ENCODE measurements at regions not wholly inside any gene's neighbourhood (a gene's known extent, or its start where the extent isn't known, plus 50 kb on each side); places are given as distances from the start of the nearest gene placed in this dataset.

GRCh38 chr18:29459972-29460371 lies 1283.0 kb upstream of the CDH2 start:
- Histone ChIP-seq H3K27ac (ENCODE audit: low read depth, low read length, severe bottlenecking) (no peak overlapping the region), H3K4me3 (ENCODE audit: extremely low read depth, insufficient read depth, low read length, poor library complexity, severe bottlenecking) (no peak overlapping the region), H3K4me1 (ENCODE audit: control insufficient read depth, insufficient read depth, low read length, poor library complexity, severe bottlenecking) (no peaks in the 10 kb centered on the region), H3K9me3 (ENCODE audit: control insufficient read depth, low read length) (no peaks in the 10 kb centered on the region), H3K36me3 (ENCODE audit: control insufficient read depth, insufficient read depth, low read length) (no peaks in the 10 kb centered on the region)

- Histone ChIP-seq H3K9me3 (ENCODE audit: control insufficient read depth, low read length) (no peaks in the 10 kb centered on the region), H3K4me1 (ENCODE audit: control insufficient read depth, insufficient read depth, low read length, poor library complexity, severe bottlenecking) (no peaks in the 10 kb centered on the region), H3K36me3 (ENCODE audit: control insufficient read depth, insufficient read depth, low read length) (no peaks in the 10 kb centered on the region), H3K27ac (ENCODE audit: low read depth, low read length, severe bottlenecking) (no peak overlapping the region), H3K4me3 (ENCODE audit: extremely low read depth, insufficient read depth, low read length, poor library complexity, severe bottlenecking) (no peak overlapping the region)
- whole genome bisulfite sequencing, 2 experiments (ENCODE audit: insufficient coverage in 2 of 2): 88 to 100% methylated on average over 3 of the region's 4 CpGs
Observed at GRCh38 chr18:29457316-29457889, 1280.5 kb upstream of the CDH2 start.

DNA sequence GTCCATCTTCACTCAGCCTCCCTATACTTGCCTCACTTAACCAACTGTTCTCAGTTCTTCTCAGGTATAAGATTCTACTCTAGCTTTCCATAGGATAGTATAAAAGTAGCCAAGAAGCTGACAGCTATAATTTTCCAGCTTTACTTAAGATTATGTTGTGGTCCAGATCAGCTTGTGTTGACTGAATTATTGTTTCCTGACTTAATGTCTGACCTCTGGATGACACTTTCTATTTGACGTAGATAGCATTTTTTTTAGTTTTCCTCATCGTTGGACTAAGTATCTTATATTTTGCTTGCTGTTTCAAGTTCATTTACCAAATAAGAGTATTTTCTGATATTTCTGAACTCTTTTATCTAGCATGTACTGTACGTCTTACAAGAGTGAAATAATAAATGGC lies 1272.5 kb upstream of the CDH2 start:
- no peak overlapping the region for H3K4me3 ChIP-seq (ENCODE audit: extremely low read depth, insufficient read depth, low read length, poor library complexity, severe bottlenecking)
- H3K4me1 ChIP-seq (ENCODE audit: control insufficient read depth, insufficient read depth, low read length, poor library complexity, severe bottlenecking): no peaks in the 10 kb centered on the region

DNA sequence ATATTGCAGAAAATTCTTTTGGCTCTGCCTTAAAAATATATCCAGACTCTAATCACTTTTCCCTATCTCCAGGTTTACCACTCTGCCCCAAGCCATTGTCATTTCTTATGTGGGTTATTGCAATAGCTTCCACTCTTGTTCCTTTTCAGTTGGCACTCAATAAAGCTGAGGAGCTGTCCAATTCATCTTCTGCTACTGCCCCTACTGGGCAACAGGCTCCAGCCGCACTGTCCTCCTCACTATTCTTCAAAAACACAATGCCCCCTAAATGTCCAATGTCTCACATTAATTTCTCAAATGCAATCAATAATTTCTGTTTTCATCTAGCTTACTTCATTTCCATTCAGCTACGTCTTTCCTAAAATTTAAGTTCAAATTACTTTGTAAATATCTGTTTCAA lies 1262.5 kb upstream of the CDH2 start:
- Histone ChIP-seq H3K4me3 (ENCODE audit: extremely low read depth, insufficient read depth, low read length, poor library complexity, severe bottlenecking) (no peak overlapping the region), H3K36me3 (ENCODE audit: control insufficient read depth, insufficient read depth, low read length) (no peaks in the 10 kb centered on the region), H3K4me1 (ENCODE audit: control insufficient read depth, insufficient read depth, low read length, poor library complexity, severe bottlenecking) (no peaks in the 10 kb centered on the region), H3K27ac (ENCODE audit: low read depth, low read length, severe bottlenecking) (no peak overlapping the region), H3K9me3 (ENCODE audit: control insufficient read depth, low read length) (no peaks in the 10 kb centered on the region)
- 86 to 89% methylated on average over 2 of the region's 2 CpGs for WGBS, 2 experiments (ENCODE audit: insufficient coverage in 2 of 2)

More for the DNA sequence above, 1272.5 kb upstream of the CDH2 start:
- Histone ChIP-seq H3K9me3 (ENCODE audit: control insufficient read depth, low read length) (no peaks in the 10 kb centered on the region), H3K27ac (ENCODE audit: low read depth, low read length, severe bottlenecking) (no peak overlapping the region), H3K36me3 (ENCODE audit: control insufficient read depth, insufficient read depth, low read length) (no peaks in the 10 kb centered on the region)
- WGBS, 2 experiments (ENCODE audit: insufficient coverage in 2 of 2): no CpG with 5 or more reads among the region's 3 CpGs

DNA sequence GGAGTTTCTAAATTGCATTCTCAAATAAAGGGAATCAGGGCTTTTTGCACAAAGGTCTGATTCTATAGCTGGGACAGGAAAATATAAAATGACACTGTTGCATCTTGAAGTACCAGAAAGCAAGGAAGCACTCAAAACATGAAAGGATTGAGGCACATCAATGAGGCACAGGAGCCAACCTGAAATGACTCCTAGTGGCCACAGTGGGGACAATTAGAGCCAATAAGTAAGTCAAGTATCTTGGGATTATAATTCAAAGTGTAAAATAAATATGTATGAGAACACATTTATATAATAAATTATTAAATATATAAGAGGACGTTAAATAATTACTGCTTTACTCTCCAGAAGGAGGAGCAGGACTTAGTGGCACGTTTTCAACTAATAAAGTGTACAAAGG lies 1259.5 kb upstream of the CDH2 start:
- H3K27ac ChIP-seq (ENCODE audit: low read depth, low read length, severe bottlenecking): no peak overlapping the region
- no CpG with 5 or more reads among the region's 2 CpGs for WGBS, 2 experiments (ENCODE audit: insufficient coverage in 2 of 2)
- H3K9me3 ChIP-seq (ENCODE audit: control insufficient read depth, low read length): no peaks in the 10 kb centered on the region
- H3K4me3 ChIP-seq (ENCODE audit: extremely low read depth, insufficient read depth, low read length, poor library complexity, severe bottlenecking): no peak overlapping the region
- no peaks in the 10 kb centered on the region for H3K36me3 ChIP-seq (ENCODE audit: control insufficient read depth, insufficient read depth, low read length)
- H3K4me1 ChIP-seq (ENCODE audit: control insufficient read depth, insufficient read depth, low read length, poor library complexity, severe bottlenecking): no peaks in the 10 kb centered on the region

GRCh38 chr18:29434650-29435049 lies 1257.7 kb upstream of the CDH2 start:
- WGBS, 2 experiments (ENCODE audit: insufficient coverage in 2 of 2): no CpG with 5 or more reads among the region's 4 CpGs
- no peaks in the 10 kb centered on the region for H3K36me3 ChIP-seq (ENCODE audit: control insufficient read depth, insufficient read depth, low read length)
- peaks cover 3% of the 10 kb centered on the region for H3K9me3 ChIP-seq (ENCODE audit: control insufficient read depth, low read length)

GRCh38 chr18:29430416-29430815 lies 1253.5 kb upstream of the CDH2 start:
- no peak overlapping the region for H3K4me3 ChIP-seq (ENCODE audit: extremely low read depth, insufficient read depth, low read length, poor library complexity, severe bottlenecking)
- H3K9me3 ChIP-seq (ENCODE audit: control insufficient read depth, low read length): peaks cover 3% of the 10 kb centered on the region
- no peaks in the 10 kb centered on the region for H3K4me1 ChIP-seq (ENCODE audit: control insufficient read depth, insufficient read depth, low read length, poor library complexity, severe bottlenecking)
- no peaks in the 10 kb centered on the region for H3K36me3 ChIP-seq (ENCODE audit: control insufficient read depth, insufficient read depth, low read length)
- no peak overlapping the region for H3K27ac ChIP-seq (ENCODE audit: low read depth, low read length, severe bottlenecking)

More at GRCh38 chr18:29434650-29435049, 1257.7 kb upstream of the CDH2 start:
- H3K4me1 ChIP-seq (ENCODE audit: control insufficient read depth, insufficient read depth, low read length, poor library complexity, severe bottlenecking): no peaks in the 10 kb centered on the region
- no peak overlapping the region for H3K4me3 ChIP-seq (ENCODE audit: extremely low read depth, insufficient read depth, low read length, poor library complexity, severe bottlenecking)
- no peak overlapping the region for H3K27ac ChIP-seq (ENCODE audit: low read depth, low read length, severe bottlenecking)

DNA sequence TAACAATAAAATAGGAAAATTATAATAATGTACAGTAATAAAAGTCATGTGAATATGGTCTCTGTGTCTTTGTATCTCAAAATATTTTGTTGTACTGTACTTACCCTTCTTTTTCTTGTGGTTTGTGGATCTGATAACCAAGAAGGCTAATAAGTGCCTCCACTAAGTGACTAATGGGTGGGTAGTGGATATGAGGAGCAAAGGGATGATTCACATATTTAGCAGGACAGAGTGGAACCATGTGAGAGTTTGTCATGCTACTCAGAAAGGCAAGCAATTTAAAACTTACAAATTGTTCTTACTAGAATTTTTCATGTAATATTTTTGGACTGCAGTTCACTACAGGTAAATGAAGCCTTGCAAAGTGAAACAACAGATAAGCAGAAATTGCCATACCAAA lies 1241.2 kb upstream of the CDH2 start:
- H3K9me3 ChIP-seq (ENCODE audit: control insufficient read depth, low read length): peaks cover 8% of the 10 kb centered on the region
- H3K36me3 ChIP-seq (ENCODE audit: control insufficient read depth, insufficient read depth, low read length): no peaks in the 10 kb centered on the region
- peaks cover 5% of the 10 kb centered on the region for H3K4me1 ChIP-seq (ENCODE audit: control insufficient read depth, insufficient read depth, low read length, poor library complexity, severe bottlenecking)
- H3K27ac ChIP-seq (ENCODE audit: low read depth, low read length, severe bottlenecking): no peak overlapping the region
- H3K4me3 ChIP-seq (ENCODE audit: extremely low read depth, insufficient read depth, low read length, poor library complexity, severe bottlenecking): no peak overlapping the region

- WGBS, 2 experiments (ENCODE audit: insufficient coverage in 2 of 2): no CpG with 5 or more reads among the region's 1 CpG
- Histone ChIP-seq H3K9me3 (ENCODE audit: control insufficient read depth, low read length) (no peaks in the 10 kb centered on the region), H3K27ac (ENCODE audit: low read depth, low read length, severe bottlenecking) (no peak overlapping the region), H3K36me3 (ENCODE audit: control insufficient read depth, insufficient read depth, low read length) (no peaks in the 10 kb centered on the region), H3K4me3 (ENCODE audit: extremely low read depth, insufficient read depth, low read length, poor library complexity, severe bottlenecking) (no peak overlapping the region), H3K4me1 (ENCODE audit: control insufficient read depth, insufficient read depth, low read length, poor library complexity, severe bottlenecking) (no peaks in the 10 kb centered on the region)
Observed at GRCh38 chr18:29406996-29407395, 1230.1 kb upstream of the CDH2 start.

DNA sequence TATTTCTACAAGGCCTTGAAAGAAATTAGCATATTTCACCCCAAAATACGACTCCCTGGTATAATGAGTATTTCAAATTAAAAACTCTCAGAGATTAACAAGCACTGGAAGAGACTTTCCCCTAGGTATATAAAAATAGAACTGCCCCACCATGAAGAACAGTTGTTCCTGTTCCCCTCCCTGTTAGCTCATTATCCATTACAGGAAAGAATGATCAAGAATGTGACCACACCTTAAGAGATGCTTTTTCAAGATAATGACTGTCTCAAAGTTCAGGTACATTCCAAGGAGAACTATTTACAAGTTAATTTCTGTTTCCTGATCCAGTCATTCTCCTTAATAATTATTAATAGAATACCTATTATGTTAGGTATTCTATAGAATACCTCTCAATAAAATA lies 1220.6 kb upstream of the CDH2 start:
- no CpG with 5 or more reads among the region's 1 CpG for WGBS, 2 experiments (ENCODE audit: insufficient coverage in 2 of 2)
- Histone ChIP-seq H3K4me1 (ENCODE audit: control insufficient read depth, insufficient read depth, low read length, poor library complexity, severe bottlenecking) (no peaks in the 10 kb centered on the region), H3K36me3 (ENCODE audit: control insufficient read depth, insufficient read depth, low read length) (no peaks in the 10 kb centered on the region), H3K4me3 (ENCODE audit: extremely low read depth, insufficient read depth, low read length, poor library complexity, severe bottlenecking) (no peak overlapping the region), H3K27ac (ENCODE audit: low read depth, low read length, severe bottlenecking) (no peak overlapping the region), H3K9me3 (ENCODE audit: control insufficient read depth, low read length) (no peaks in the 10 kb centered on the region)

DNA sequence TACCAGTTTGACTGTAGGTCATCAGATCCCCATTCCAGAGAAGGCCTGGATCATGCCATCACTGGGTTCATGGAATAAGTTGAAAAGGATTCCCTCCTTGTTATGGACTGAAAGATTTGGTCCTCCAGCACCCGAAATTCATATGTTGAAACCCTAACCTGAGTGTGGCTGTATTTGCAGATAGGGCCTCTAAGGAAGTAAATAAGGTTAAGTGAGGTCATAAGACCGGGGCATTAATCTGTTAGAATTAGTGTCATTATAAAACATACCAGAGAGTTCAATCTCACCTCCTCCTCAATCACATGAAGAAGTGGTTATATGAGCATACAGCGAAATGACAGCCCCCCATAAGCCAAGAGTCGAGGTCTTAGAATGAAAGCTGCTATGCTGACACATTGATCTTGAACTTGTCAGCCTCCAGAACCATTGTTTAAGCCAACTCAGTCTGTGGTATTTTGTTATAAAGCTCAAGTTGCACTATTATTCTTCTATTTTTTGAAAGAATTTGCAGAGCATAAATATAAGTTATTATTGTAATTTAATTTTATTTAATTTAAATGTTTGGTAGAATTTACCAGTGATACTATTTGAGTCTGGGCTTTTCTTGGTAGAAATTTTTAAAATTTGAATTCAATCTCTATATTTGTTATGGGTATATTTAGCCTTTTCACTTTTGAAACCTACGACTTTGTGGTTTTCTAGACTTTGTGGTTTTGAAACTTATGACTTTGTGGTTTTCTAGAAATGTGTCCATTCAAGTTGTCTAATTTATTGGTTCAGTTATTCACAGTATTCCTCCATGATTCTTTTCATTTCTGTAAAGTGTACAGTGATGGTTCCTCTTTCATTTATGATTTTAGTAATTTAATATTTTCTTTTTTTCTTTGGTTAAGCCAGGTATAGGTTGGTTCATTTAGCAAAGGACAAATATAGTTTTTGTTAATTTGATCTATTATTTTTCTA lies 1206.7 kb upstream of the CDH2 start:
- H3K4me3 ChIP-seq (ENCODE audit: extremely low read depth, insufficient read depth, low read length, poor library complexity, severe bottlenecking): no peak overlapping the region
- H3K9me3 ChIP-seq (ENCODE audit: control insufficient read depth, low read length): no peaks in the 10 kb centered on the region
- WGBS, 2 experiments (ENCODE audit: insufficient coverage in 2 of 2): 77 to 80% methylated on average over 1 to 3 of the region's 5 CpGs
- no peaks in the 10 kb centered on the region for H3K4me1 ChIP-seq (ENCODE audit: control insufficient read depth, insufficient read depth, low read length, poor library complexity, severe bottlenecking)
- H3K27ac ChIP-seq (ENCODE audit: low read depth, low read length, severe bottlenecking): no peak overlapping the region
- H3K36me3 ChIP-seq (ENCODE audit: control insufficient read depth, insufficient read depth, low read length): no peaks in the 10 kb centered on the region
